ENCODE measurements at regions not wholly inside any gene's neighbourhood (a gene's known extent, or its start where the extent isn't known, plus 50 kb on each side); places are given as distances from the start of the nearest gene placed in this dataset.

- Histone ChIP-seq H3K4me3 (no peak overlapping the region), H3K4me1 (replicated peaks in 1 of 2) (no peaks in the 10 kb centered on the region), H3K27ac (no peak overlapping the region)
- 33 to 100% (median 63%) methylated on average over 2 to 3 of the region's 3 CpGs; no CpG with 5 or more reads in 2 of the 10 experiments for WGBS, 10 experiments
- peak in 2 of 8 experiments; percentile 56 to 66 for ATAC-seq (replicated peaks in 6 of 8)
- in situ Hi-C loops (cut with MboI; ENCODE audit: low pct_unique_long_range_greater_than_20kb in 2 of 9, low sequenced_read_pairs in 9 of 9, unreplicated experiment in 9 of 9): no loop called here
These were observed 124.8 kb upstream of the RBBP6 start for GRCh38 chr16:24414534-24414933.

DNA sequence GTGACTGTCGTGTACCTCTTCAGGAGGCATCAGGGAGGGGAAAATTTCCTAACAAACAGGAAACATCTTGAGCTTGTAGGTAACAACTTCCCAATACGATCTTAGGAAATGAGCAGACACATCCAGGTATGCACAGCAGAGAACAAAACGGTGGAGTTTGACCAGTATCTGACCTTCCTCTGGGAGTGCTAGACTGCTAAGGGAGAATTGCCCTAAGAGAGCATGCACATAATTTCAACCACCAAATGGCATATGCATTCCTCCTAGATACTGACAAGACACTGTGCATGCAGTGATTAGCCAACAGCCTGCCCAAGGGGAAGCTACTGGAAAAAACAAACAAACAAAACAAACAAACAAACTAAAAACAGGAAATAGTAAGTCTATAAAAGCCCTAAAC, 120.6 kb upstream of the RBBP6 start:
- no peak overlapping the region for H3K27ac ChIP-seq
- H3K4me3 ChIP-seq: no peak overlapping the region
- in situ Hi-C loops (cut with MboI; ENCODE audit: low pct_unique_long_range_greater_than_20kb in 2 of 9, low sequenced_read_pairs in 9 of 9, unreplicated experiment in 9 of 9): no loop called here
- H3K4me1 ChIP-seq (replicated peaks in 1 of 2): no peaks in the 10 kb centered on the region
- ATAC-seq (replicated peaks in 6 of 8): peak in 3 of 8 experiments; percentile 37 to 73 (median 40)
- WGBS, 10 experiments: 0 to 90% (median 50%) methylated on average over 1 to 3 of the region's 3 CpGs; no CpG with 5 or more reads in 1 of the 10 experiments

- Histone ChIP-seq H3K27ac (no peak overlapping the region), H3K4me1 (replicated peaks in 1 of 2) (no peaks in the 10 kb centered on the region), H3K4me3 (no peak overlapping the region)
- ATAC-seq (replicated peaks in 6 of 8): peak in 2 of 8 experiments; percentile 41 to 58
- in situ Hi-C loops (cut with MboI; ENCODE audit: low pct_unique_long_range_greater_than_20kb in 2 of 9, low sequenced_read_pairs in 9 of 9, unreplicated experiment in 9 of 9): no loop called here
- 20 to 100% (median 80%) methylated on average over 1 to 4 of the region's 4 CpGs; no CpG with 5 or more reads in 3 of the 10 experiments for WGBS, 10 experiments
These were observed 116.1 kb upstream of the RBBP6 start for GRCh38 chr16:24423312-24423711.

DNA sequence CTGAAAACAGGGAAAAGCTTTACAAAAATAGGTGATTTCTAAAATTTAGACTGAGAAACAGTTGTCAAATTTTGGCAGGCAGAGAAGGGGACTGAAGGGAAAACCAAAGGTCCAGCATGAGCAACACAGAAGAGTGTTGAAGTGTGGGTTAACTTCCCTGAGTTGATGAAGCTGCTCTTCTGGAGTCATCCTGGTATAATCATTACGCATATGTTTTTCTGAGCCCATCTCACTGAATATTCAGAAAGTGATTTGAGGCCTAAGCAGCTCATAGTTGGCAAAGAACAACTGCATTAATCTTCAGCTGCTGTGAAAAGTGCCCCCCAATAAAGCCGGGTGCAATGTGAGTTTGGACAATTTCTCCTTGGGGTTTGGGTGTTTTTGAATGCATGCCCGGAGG, 115.0 kb upstream of the RBBP6 start:
- WGBS, 10 experiments: 0 to 100% (median 79%) methylated on average over 1 to 3 of the region's 3 CpGs; no CpG with 5 or more reads in 2 of the 10 experiments
- Histone ChIP-seq H3K4me3 (no peak overlapping the region), H3K27ac (no peak overlapping the region), H3K4me1 (replicated peaks in 1 of 2) (no peaks in the 10 kb centered on the region)
- in situ Hi-C loops (cut with MboI; ENCODE audit: low pct_unique_long_range_greater_than_20kb in 2 of 9, low sequenced_read_pairs in 9 of 9, unreplicated experiment in 9 of 9): no loop called here
- peak in 3 of 8 experiments; percentile 35 to 86 (median 58) for ATAC-seq (replicated peaks in 6 of 8)

DNA sequence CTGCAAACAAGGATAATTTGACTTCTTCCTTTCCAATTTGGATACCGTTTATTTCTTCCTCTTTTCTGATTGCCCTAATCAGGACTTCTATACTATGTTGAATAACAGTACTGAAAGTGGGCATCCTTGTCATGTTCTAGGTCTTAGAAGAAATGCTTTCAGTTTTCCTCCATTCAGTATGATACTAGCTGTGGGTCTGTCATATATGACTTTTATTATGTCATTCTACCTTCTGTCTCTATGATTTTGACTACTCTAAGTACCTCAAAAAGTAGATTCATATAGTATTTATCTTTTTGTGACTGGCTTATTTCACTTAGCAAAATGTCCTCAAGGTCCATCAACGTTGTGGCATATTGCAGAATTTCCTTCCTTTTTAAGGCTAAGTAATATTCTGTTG, 111.5 kb upstream of the RBBP6 start:
- Histone ChIP-seq H3K4me3 (no peak overlapping the region), H3K27ac (no peak overlapping the region), H3K4me1 (replicated peaks in 1 of 2) (no peaks in the 10 kb centered on the region)
- 0 to 100% (median 55%) methylated on average over 1 to 2 of the region's 2 CpGs for WGBS, 10 experiments
- in situ Hi-C loops (cut with MboI; ENCODE audit: low pct_unique_long_range_greater_than_20kb in 2 of 9, low sequenced_read_pairs in 9 of 9, unreplicated experiment in 9 of 9): no loop called here
- no peak for ATAC-seq (replicated peaks in 6 of 8)

GRCh38 chr16:24428756-24429155, 110.6 kb upstream of the RBBP6 start:
- WGBS, 10 experiments: 0 to 86% (median 59%) methylated on average over 1 to 2 of the region's 2 CpGs; no CpG with 5 or more reads in 2 of the 10 experiments
- no peak overlapping the region for H3K27ac ChIP-seq
- H3K4me3 ChIP-seq: no peak overlapping the region
- H3K4me1 ChIP-seq (replicated peaks in 1 of 2): no peaks in the 10 kb centered on the region
- in situ Hi-C loops (cut with MboI; ENCODE audit: low pct_unique_long_range_greater_than_20kb in 2 of 9, low sequenced_read_pairs in 9 of 9, unreplicated experiment in 9 of 9): no loop called here
- peak in 1 of 8 experiments; percentile 16 for ATAC-seq (replicated peaks in 6 of 8)

- 0 to 80% (median 52%) methylated on average over 1 to 6 of the region's 6 CpGs for WGBS, 10 experiments
- in situ Hi-C loops (cut with MboI; ENCODE audit: low pct_unique_long_range_greater_than_20kb in 2 of 9, low sequenced_read_pairs in 9 of 9, unreplicated experiment in 9 of 9): no loop called here
- Histone ChIP-seq H3K27ac (no peak overlapping the region), H3K4me3 (no peak overlapping the region), H3K4me1 (replicated peaks in 1 of 2) (no peaks in the 10 kb centered on the region)
- peak; percentile 80 to 99 (median 96) for ATAC-seq (replicated peaks in 6 of 8)
These were observed 108.2 kb upstream of the RBBP6 start for GRCh38 chr16:24430954-24431760.

GRCh38 chr16:24433706-24434105, 105.7 kb upstream of the RBBP6 start:
- in situ Hi-C loops (cut with MboI; ENCODE audit: low pct_unique_long_range_greater_than_20kb in 2 of 9, low sequenced_read_pairs in 9 of 9, unreplicated experiment in 9 of 9): no loop called here
- H3K4me3 ChIP-seq: no peak overlapping the region
- H3K4me1 ChIP-seq (replicated peaks in 1 of 2): no peaks in the 10 kb centered on the region
- 0 to 71% (median 29%) methylated on average over 1 to 2 of the region's 2 CpGs; no CpG with 5 or more reads in 1 of the 10 experiments for WGBS, 10 experiments
- ATAC-seq (replicated peaks in 6 of 8): no peak
- H3K27ac ChIP-seq: no peak overlapping the region

DNA sequence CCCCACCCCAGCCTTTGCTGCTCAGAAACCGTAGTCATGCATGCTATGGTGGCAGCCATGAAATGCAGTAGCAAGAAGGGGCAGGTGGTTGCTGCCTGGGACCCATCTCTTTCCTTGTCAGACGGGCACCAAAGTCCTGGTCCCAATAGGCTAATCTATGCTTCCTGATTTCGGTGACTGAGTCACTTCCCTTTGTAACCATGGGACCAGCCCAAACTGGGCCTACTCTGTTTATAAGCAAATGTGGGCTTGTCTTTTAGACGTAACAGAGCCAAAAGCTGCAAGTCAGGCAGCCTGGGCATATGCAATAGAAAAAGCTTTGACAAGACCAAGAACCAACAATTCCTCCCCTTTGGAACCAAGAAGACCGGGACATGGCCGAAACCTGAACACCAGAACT, 99.1 kb upstream of the RBBP6 start:
- in situ Hi-C loops (cut with MboI; ENCODE audit: low pct_unique_long_range_greater_than_20kb in 2 of 9, low sequenced_read_pairs in 9 of 9, unreplicated experiment in 9 of 9): no loop called here
- ATAC-seq (replicated peaks in 6 of 8): peak in 2 of 8 experiments; percentile 27 to 47
- Histone ChIP-seq H3K4me1 (replicated peaks in 1 of 2) (no peaks in the 10 kb centered on the region), H3K27ac (no peak overlapping the region), H3K4me3 (no peak overlapping the region)
- 25 to 84% (median 76%) methylated on average over 1 to 6 of the region's 6 CpGs; no CpG with 5 or more reads in 3 of the 10 experiments for WGBS, 10 experiments

GRCh38 chr16:24442631-24443030, 96.7 kb upstream of the RBBP6 start:
- WGBS, 10 experiments: 20 to 79% (median 76%) methylated on average over 3 to 4 of the region's 5 CpGs; no CpG with 5 or more reads in 7 of the 10 experiments
- Histone ChIP-seq H3K4me3 (no peak overlapping the region), H3K4me1 (replicated peaks in 1 of 2) (no peaks in the 10 kb centered on the region), H3K27ac (no peak overlapping the region)
- ATAC-seq (replicated peaks in 6 of 8): no peak
- in situ Hi-C loops (cut with MboI; ENCODE audit: low pct_unique_long_range_greater_than_20kb in 2 of 9, low sequenced_read_pairs in 9 of 9, unreplicated experiment in 9 of 9): no loop called here

- in situ Hi-C loops (cut with MboI; ENCODE audit: low pct_unique_long_range_greater_than_20kb in 2 of 9, low sequenced_read_pairs in 9 of 9, unreplicated experiment in 9 of 9): no loop called here
- no peak for ATAC-seq (replicated peaks in 6 of 8)
- 63 to 100% (median 90%) methylated on average over 2 to 8 of the region's 8 CpGs; no CpG with 5 or more reads in 2 of the 10 experiments for WGBS, 10 experiments
These were observed 94.2 kb upstream of the RBBP6 start for GRCh38 chr16:24445216-24445615.

GRCh38 chr16:24446189-24446588, 93.2 kb upstream of the RBBP6 start:
- no peak for ATAC-seq (replicated peaks in 6 of 8)
- Histone ChIP-seq H3K4me3 (no peak overlapping the region), H3K4me1 (replicated peaks in 1 of 2) (no peaks in the 10 kb centered on the region), H3K27ac (no peak overlapping the region)
- in situ Hi-C loops (cut with MboI; ENCODE audit: low pct_unique_long_range_greater_than_20kb in 2 of 9, low sequenced_read_pairs in 9 of 9, unreplicated experiment in 9 of 9): no loop called here
- WGBS, 10 experiments: 60 to 100% (median 92%) methylated on average over 1 to 2 of the region's 3 CpGs; no CpG with 5 or more reads in 3 of the 10 experiments

More at GRCh38 chr16:24445216-24445615, 94.2 kb upstream of the RBBP6 start:
- Histone ChIP-seq H3K4me3 (no peak overlapping the region), H3K4me1 (replicated peaks in 1 of 2) (no peaks in the 10 kb centered on the region), H3K27ac (no peak overlapping the region)

DNA sequence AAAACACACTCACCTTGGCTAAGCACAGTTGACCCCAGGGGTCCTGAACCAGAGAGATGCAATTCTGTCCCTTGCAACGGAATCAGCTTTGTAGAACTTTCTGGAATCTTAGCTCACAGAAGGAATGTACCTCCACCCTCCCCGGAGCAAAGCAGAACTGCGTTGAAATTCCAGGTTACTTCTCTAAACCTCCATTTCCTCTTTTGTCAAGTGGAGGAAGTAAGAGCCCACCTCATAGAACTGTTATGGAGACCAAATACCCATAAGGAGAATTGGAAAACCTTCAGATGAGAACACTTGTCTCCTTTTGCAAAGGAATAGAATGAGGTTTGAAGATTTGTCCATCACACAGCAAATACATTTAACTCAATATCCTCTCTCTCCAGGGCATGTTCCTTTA, 86.6 kb upstream of the RBBP6 start:
- no peak for ATAC-seq (replicated peaks in 6 of 8)
- Histone ChIP-seq H3K4me3 (no peak overlapping the region), H3K4me1 (replicated peaks in 1 of 2) (no peaks in the 10 kb centered on the region), H3K27ac (no peak overlapping the region)
- in situ Hi-C loops (cut with MboI; ENCODE audit: low pct_unique_long_range_greater_than_20kb in 2 of 9, low sequenced_read_pairs in 9 of 9, unreplicated experiment in 9 of 9): no loop called here
- 17 to 100% (median 58%) methylated on average over 1 to 3 of the region's 3 CpGs; no CpG with 5 or more reads in 3 of the 10 experiments for WGBS, 10 experiments
